NCI-H524 treated with DMSO at 0.1 percent for 48 hours (cell line): ENCODE measurements at regions not wholly inside any gene's neighbourhood (a gene's known extent, or its start where the extent isn't known, plus 50 kb on each side); places are given as distances from the start of the nearest gene placed in this dataset.

Experiments used
- DNase-seq: peaks from one replicate; lab custom pipeline; 2025; lab: John Stamatoyannopoulos, UW

DNA sequence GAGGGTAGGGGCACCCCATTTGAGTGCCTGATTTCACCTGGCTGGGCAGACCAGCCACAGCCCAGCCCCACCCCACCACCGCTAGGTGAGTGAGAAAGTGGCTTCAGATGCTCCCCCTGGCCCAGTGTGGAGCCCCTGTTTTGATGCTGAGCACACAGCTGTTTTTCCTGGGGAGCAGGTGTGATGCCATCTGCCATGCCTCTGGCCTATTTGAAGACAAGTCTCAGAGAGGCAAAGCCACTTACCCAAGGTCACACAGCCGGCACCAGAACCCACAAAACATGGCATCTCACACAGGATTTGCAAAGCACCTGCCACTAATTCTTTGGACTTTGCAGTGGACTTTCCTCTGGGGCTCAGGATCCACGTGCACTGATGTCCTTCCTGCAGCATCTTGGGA lies 131.3 kb downstream of the INHBB start:
- no peak for DNase-seq

- no peak for DNase-seq
Observed at GRCh38 chr2:120477831-120478481, 132.0 kb downstream of the INHBB start.

DNA sequence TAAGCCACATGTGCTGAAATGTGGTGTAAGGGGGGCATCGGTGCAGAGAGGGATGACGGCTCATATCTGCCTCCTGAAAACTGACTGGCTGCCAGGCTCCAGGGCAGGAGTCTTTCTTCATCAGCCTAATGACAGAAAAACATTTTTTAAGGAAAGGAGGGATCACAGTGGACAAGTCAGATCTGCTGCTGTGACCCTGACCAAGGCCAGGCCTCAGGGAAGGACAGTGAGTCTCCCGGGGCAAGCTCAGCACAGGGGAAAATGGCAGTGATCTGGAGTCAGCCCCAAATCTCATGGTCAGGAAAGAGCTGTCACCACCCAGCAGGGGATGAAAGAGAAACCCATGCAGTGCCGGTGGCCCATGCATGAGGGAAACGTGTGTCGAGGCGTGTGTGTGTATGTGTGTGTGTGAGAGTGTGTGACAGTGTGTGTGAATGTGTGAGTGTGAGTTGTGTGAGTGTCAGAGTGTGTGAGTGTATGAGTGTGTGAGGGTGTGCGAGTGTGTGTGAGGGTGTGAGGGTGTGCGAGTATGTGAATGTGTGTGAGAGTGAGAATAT lies 134.5 kb downstream of the INHBB start:
- no peak for DNase-seq

DNA sequence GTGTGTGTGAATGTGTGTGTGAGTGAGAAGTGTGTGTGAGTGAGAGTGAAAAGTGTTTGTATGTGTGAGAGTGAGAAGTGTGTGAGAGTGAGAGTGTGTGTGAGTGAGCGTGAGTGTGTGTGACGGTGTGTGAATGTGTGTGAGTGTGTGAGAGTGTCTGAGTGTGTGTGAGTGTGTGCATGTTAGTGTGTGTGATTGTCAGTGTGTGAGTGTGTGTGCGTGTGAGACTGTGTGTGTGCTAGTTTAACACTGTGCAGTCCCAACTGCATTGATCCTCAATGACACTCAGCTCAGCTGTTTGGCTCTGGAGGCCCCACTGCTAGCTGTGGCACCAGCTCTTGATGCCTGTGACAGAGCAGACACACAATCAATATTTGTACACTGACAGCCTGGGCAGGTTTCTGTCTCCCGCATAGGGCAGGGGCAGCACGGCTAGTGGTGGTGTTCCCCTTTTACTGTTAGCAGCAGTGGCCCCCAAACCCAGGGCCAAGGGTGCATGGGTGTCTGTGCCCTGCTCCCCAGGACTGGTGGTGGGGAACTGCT lies 135.0 kb downstream of the INHBB start:
- no peak for DNase-seq

- DNase-seq = no peak
Observed at GRCh38 chr2:120481446-120482194, 135.7 kb downstream of the INHBB start.

GRCh38 chr2:120482334-120482733 lies 136.4 kb downstream of the INHBB start:
- DNase-seq = no peak

DNA sequence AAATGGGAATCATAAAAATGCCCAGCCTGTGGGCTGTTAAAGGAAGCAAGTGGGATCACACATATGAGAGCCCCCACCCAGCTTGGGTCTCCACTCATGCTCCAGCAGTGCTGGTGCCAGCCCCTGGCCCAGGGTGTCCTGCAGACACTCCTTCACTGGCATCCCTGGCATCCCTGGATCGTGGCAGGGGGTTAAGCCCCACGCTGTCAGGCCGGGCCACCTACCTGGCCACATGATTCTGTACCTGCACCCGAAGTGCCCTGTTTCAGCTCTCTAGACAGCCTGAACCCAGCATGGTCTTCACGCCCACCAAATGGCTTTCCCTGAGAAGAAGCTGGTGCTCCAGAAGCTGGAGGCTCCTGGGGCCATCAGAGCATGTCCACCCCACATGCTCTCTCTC lies 137.4 kb downstream of the INHBB start:
- DNase-seq = no peak

- no peak for DNase-seq
Observed at GRCh38 chr2:120485096-120485495, 139.2 kb downstream of the INHBB start.

GRCh38 chr2:120486441-120486840 lies 140.5 kb downstream of the INHBB start:
- DNase-seq = no peak

- DNase-seq = no peak
Observed at GRCh38 chr2:120486946-120487345, 141.0 kb downstream of the INHBB start.

DNA sequence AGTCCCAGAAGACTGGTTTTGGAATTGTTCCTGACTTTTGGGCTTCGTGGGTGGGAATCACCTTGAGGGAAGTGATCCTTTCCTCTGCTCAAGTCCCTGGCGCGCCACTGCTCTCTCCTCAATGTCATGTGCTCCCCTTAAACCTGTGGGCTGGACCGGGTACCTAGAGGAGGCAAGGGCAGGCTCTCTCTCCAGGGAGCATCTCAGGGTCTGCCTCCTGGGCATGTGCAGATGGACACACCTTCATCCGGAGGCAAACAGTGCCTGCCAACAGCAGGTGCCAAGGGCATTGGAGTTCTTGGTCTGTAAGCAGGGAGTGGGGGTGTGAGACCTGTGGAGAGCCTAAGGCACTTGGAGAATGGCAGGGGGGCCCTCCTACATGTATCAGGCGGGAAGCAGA lies 142.6 kb downstream of the INHBB start:
- DNase-seq = no peak

- no peak for DNase-seq
Observed at GRCh38 chr2:120489023-120489422, 143.1 kb downstream of the INHBB start.

DNA sequence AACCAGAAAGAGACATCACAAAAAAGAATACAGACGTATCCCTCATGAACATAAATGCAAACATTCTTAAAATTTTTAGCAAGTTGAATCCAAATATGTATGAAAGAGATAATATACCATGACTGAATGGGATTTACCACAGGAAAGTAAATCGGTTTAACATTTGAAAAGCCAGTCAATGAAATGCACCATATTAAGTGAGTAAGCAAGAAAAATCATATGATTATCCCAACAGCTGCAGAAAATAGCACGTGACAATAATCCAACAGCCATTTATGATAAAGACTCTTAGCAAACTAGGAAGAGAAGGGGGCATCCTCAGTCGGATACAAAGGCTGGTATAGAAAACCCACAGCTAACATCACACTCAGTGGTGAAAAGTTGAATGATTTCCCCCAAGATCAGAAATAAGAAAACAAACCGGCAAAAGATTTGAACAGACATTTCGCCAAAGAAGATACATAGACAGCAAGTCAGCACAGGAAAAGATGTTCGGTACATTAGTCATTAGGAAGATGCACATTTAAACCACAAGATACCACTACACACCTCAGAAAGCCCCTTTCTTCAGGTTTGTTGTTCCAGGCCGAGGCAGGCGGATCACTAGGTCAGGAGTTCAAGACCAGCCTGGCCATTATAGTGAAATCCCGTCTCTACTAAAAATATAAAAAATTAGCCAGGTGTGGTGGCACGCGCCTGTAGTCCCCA lies 144.3 kb downstream of the INHBB start:
- DNase-seq = no peak

GRCh38 chr2:120491111-120491625 lies 145.2 kb downstream of the INHBB start:
- no peak for DNase-seq

DNA sequence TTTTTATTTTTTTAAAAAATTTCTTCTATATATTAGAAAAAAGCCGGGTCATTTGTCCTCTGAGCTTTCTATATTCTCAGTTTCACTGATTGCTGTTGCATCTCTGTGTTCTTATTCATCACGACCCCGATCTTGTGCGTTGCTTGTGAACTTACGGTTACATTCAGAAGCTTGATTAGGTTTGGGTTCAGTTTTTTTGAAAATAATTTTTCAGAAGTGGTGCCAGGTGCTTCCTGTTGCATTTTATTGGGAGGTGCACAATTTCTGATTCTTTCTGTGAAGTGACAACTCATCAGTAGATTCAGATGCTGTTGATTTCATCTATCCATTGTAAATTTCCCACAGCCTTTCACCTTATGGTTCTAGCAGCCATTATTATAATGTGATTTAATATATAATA lies 147.3 kb downstream of the INHBB start:
- DNase-seq = no peak

- no peak for DNase-seq
Observed at GRCh38 chr2:120494446-120494845, 148.5 kb downstream of the INHBB start.

- DNase-seq = no peak
Observed at GRCh38 chr2:120495586-120495985, 149.7 kb downstream of the INHBB start.

DNA sequence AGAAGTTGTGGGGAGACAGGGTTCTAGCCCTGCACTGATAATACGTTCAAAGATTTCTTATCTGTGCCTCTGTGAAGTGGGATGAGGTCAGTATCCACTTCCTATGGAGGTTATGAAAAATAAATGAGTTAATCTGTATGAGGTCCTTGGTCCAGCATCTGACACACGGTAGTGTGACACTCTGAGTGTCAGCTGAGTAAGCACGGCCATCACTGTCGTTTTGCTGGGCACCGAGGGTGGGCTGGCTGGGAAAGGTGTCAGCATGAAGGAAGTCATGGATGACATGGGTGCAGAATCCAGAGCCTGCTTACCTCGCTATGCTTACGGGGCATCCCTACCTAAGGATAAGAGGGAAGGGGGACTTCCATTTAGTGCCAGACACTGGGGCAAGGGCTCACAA lies 150.3 kb downstream of the INHBB start:
- no peak for DNase-seq

GRCh38 chr2:120496759-120497158 lies 150.8 kb downstream of the INHBB start:
- no peak for DNase-seq

DNA sequence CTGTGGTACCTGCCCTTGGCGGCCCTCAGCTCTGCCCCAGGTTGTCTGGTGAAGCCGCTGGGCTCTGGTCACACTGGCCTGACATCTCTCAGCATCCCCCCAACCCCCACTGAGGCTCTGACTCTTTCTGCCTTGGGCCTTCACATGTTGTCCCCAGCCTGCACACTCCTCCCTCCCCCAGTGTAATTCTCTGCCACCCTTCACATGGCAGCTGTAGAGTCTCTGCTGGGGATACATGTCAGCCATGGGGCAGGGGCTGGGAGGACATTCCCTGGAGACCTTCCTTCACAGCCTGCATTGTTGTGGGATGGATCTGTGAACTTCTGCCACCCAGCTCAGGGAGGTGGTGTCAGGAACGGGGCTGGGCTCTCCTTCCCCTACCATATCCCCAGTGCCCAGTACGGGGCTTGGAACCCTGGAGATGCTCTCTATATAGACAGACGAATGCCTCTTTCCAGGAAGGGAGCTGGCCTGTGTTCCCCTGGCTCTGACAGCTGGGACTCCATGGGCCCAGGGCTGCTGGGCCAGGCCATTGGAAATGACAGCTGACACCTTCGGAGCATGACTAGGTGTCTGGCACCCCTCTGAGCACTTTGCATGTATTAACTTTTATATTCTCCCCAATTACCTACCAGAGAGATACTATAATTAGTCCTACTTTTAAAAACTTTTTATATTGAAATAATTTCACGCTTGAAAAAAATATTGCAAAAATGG lies 151.5 kb downstream of the INHBB start:
- no peak for DNase-seq

- no peak for DNase-seq
Observed at GRCh38 chr2:120498121-120498520, 152.2 kb downstream of the INHBB start.
